Neural progenitor cell (in vitro differentiated cells): ENCODE measurements at regions not wholly inside any gene's neighbourhood (a gene's known extent, or its start where the extent isn't known, plus 50 kb on each side); places are given as distances from the start of the nearest gene placed in this dataset.

ENCODE experiments used
- DNase-seq: peaks from one replicate; pipeline ENCODE4 v3.0.0-alpha.2; 2016; ENCODE audit warnings: low spot score
- H2AFZ ChIP-seq: fragments of 200-600 bp; sonication (generic); replicated peaks from 2 replicates; pipeline ENCODE4 v1.6.1; 2016; ENCODE audit warnings: antibody characterized with exemption
- H3F3A ChIP-seq: fragments of 200-600 bp; sonication (generic); 2 replicates; pipeline ENCODE4 v1.6.1; 2016; ENCODE audit warnings: antibody characterized with exemption, low read depth
- H3K27ac ChIP-seq: fragments of 200-600 bp; sonication (generic); 2 replicates; pipeline ENCODE4 v1.5.1; 2016; ENCODE audit warnings: mild to moderate bottlenecking
- H3K27me3 ChIP-seq: fragments of 200-600 bp; sonication (generic); 2 replicates; pipeline ENCODE4 v1.6.1; 2016; ENCODE audit warnings: mild to moderate bottlenecking, moderate library complexity
- H3K36me3 ChIP-seq: fragments of 200-600 bp; sonication (generic); 2 replicates; pipeline ENCODE4 v1.5.1; 2016
- H3K4me1 ChIP-seq: fragments of 200-600 bp; sonication (generic); 2 replicates; pipeline ENCODE4 v1.6.1; 2016; ENCODE audit warnings: mixed run types
- H3K4me2 ChIP-seq: fragments of 200-600 bp; sonication (generic); 2 replicates; pipeline ENCODE4 v1.6.1; 2016
- H3K4me3 ChIP-seq: fragments of 200-600 bp; sonication (generic); 2 replicates; pipeline ENCODE4 v1.5.1; 2016
- H3K79me2 ChIP-seq: fragments of 200-600 bp; sonication (generic); 2 replicates; pipeline ENCODE4 v1.6.1; 2016; ENCODE audit warnings: low read depth
- H3K9ac ChIP-seq: fragments of 200-600 bp; sonication (generic); 2 replicates; pipeline ENCODE4 v1.6.1; 2016
- H3K9me3 ChIP-seq: fragments of 200-600 bp; sonication (generic); 2 replicates; pipeline ENCODE4 v1.5.1; 2016; ENCODE audit warnings: low read depth
- H4K20me1 ChIP-seq: fragments of 200-600 bp; sonication (generic); 2 replicates; pipeline ENCODE4 v1.6.1; 2016; ENCODE audit warnings: low read depth
- H3K27ac Mint-ChIP-seq: 3 replicates; pipeline ENCODE4 v1.8.0; 2021; ENCODE audit warnings: mixed read lengths
- H3K27me3 Mint-ChIP-seq: 2 replicates; pipeline ENCODE4 v1.8.0; 2022; ENCODE audit warnings: low read depth, mild to moderate bottlenecking, inconsistent platforms, moderate library complexity, mixed read lengths; ENCODE audit not compliant: insufficient read depth
- H3K36me3 Mint-ChIP-seq: 3 replicates; pipeline ENCODE4 v1.8.0; 2021; ENCODE audit warnings: mixed read lengths
- H3K4me1 Mint-ChIP-seq: 3 replicates; pipeline ENCODE4 v1.8.0; 2021; ENCODE audit warnings: mixed read lengths
- H3K4me3 Mint-ChIP-seq: 3 replicates; pipeline ENCODE4 v1.8.0; 2021; ENCODE audit warnings: mild to moderate bottlenecking, moderate library complexity, mixed read lengths
- H3K9me3 Mint-ChIP-seq: 3 replicates; pipeline ENCODE4 v1.8.0; 2020; ENCODE audit warnings: mixed read lengths
- EZH2 ChIP-seq: fragments of 200-600 bp; sonication (generic); IDR thresholded peaks from 2 replicates; pipeline ENCODE4 v1.6.1; 2017; ENCODE audit warnings: antibody characterized with exemption, mild to moderate bottlenecking, moderate library complexity
- EZH2phosphoT487 ChIP-seq: fragments of 200-600 bp; sonication (generic); IDR thresholded peaks from 2 replicates; pipeline ENCODE4 v1.6.1; 2017; ENCODE audit warnings: antibody characterized with exemption
- TF ChIP-seq, protein P1 (sequence below): fragments of 200-600 bp; sonication (generic); IDR thresholded peaks from 2 replicates; pipeline ENCODE4 v1.5.1; 2017; ENCODE audit warnings: antibody characterized with exemption, mild to moderate bottlenecking

DNA sequence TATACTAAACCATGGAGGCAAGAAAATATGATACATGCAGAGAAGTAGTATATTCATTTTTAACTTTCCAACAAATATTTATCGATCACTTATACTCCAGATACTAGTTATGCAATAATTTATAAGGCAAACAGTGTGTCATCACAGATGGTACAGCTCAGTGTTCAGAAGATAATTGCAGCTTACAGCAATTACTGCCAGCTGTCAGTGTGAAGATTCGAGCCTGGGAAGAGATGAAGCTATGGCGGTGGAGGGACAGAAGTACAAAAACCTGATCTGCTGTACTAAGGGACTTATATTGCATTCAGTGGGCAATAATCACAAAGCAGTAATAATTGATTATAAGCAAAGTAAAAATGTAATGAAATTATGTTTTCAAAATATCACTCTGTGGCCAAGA is 170.6 kb upstream of the EPHA3 start:
- Histone ChIP-seq H3K36me3 (no peaks in the 10 kb centered on the region), H3F3A (no peaks in the 10 kb centered on the region), H3K27ac (no peak overlapping the region), H3K79me2 (no peaks in the 10 kb centered on the region), H2AFZ (no peak overlapping the region), H3K9ac (no peak overlapping the region), H3K4me3 (no peak overlapping the region), H3K4me2 (no peak overlapping the region), H3K4me1 (no peaks in the 10 kb centered on the region), H4K20me1 (no peaks in the 10 kb centered on the region), H3K9me3 (no peaks in the 10 kb centered on the region), H3K27me3 (no peaks in the 10 kb centered on the region)
- no peak for DNase-seq
- H3K27ac Mint-ChIP-seq = no peak overlapping the region
- H3K4me1 Mint-ChIP-seq = no peaks in the 10 kb centered on the region
- no peaks in the 10 kb centered on the region for H3K27me3 Mint-ChIP-seq
- TF ChIP-seq, protein P1, sequence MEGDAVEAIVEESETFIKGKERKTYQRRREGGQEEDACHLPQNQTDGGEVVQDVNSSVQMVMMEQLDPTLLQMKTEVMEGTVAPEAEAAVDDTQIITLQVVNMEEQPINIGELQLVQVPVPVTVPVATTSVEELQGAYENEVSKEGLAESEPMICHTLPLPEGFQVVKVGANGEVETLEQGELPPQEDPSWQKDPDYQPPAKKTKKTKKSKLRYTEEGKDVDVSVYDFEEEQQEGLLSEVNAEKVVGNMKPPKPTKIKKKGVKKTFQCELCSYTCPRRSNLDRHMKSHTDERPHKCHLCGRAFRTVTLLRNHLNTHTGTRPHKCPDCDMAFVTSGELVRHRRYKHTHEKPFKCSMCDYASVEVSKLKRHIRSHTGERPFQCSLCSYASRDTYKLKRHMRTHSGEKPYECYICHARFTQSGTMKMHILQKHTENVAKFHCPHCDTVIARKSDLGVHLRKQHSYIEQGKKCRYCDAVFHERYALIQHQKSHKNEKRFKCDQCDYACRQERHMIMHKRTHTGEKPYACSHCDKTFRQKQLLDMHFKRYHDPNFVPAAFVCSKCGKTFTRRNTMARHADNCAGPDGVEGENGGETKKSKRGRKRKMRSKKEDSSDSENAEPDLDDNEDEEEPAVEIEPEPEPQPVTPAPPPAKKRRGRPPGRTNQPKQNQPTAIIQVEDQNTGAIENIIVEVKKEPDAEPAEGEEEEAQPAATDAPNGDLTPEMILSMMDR = no peak
- TF ChIP-seq EZH2 (no peak), EZH2phosphoT487 (no peak)
- no peaks in the 10 kb centered on the region for H3K9me3 Mint-ChIP-seq
- no peak overlapping the region for H3K4me3 Mint-ChIP-seq
- H3K36me3 Mint-ChIP-seq = no peaks in the 10 kb centered on the region

GRCh38 chr3:88940296-88940695 is 167.1 kb upstream of the EPHA3 start:
- no peak overlapping the region for H3K4me2 ChIP-seq
- Mint-ChIP-seq H3K27me3 (no peaks in the 10 kb centered on the region), H3K27ac (no peak overlapping the region), H3K4me3 (no peak overlapping the region), H3K9me3 (no peaks in the 10 kb centered on the region), H3K36me3 (no peaks in the 10 kb centered on the region), H3K4me1 (no peaks in the 10 kb centered on the region)
- no peaks in the 10 kb centered on the region for H3K9me3 ChIP-seq
- no peaks in the 10 kb centered on the region for H3K4me1 ChIP-seq
- no peaks in the 10 kb centered on the region for H4K20me1 ChIP-seq
- DNase-seq = no peak
- no peaks in the 10 kb centered on the region for H3F3A ChIP-seq
- no peak overlapping the region for H3K4me3 ChIP-seq
- no peak for TF ChIP-seq EZH2phosphoT487
- no peaks in the 10 kb centered on the region for H3K36me3 ChIP-seq
- no peaks in the 10 kb centered on the region for H3K27me3 ChIP-seq
- H2AFZ ChIP-seq = no peak overlapping the region
- no peak overlapping the region for H3K9ac ChIP-seq
- no peak overlapping the region for H3K27ac ChIP-seq
- H3K79me2 ChIP-seq = no peaks in the 10 kb centered on the region

- Mint-ChIP-seq H3K4me3 (no peak overlapping the region), H3K36me3 (peaks cover 3% of the 10 kb centered on the region), H3K9me3 (peaks cover 2% of the 10 kb centered on the region), H3K27ac (no peak overlapping the region), H3K4me1 (no peaks in the 10 kb centered on the region), H3K27me3 (peaks cover 2% of the 10 kb centered on the region)
- Histone ChIP-seq H3K9ac (no peak overlapping the region), H3K79me2 (no peaks in the 10 kb centered on the region), H3K4me1 (peaks cover 10% of the 10 kb centered on the region), H3K4me3 (no peak overlapping the region), H3K9me3 (no peaks in the 10 kb centered on the region), H2AFZ (no peak overlapping the region), H3K27ac (no peak overlapping the region), H4K20me1 (no peaks in the 10 kb centered on the region), H3K27me3 (no peaks in the 10 kb centered on the region), H3F3A (peaks cover 4% of the 10 kb centered on the region), H3K36me3 (no peaks in the 10 kb centered on the region), H3K4me2 (no peak overlapping the region)
- peak; percentile 6 for DNase-seq
- TF ChIP-seq EZH2 = no peak
- TF ChIP-seq, protein P1 = no peak
- TF ChIP-seq EZH2phosphoT487 = no peak
These were observed 160.4 kb upstream of the EPHA3 start for GRCh38 chr3:88947013-88947412.

- H3K9me3 Mint-ChIP-seq = no peaks in the 10 kb centered on the region
- no peak for TF ChIP-seq EZH2phosphoT487
- no peak for TF ChIP-seq EZH2
- TF ChIP-seq, protein P1 = no peak
- no peaks in the 10 kb centered on the region for H3K36me3 Mint-ChIP-seq
These were observed 152.6 kb upstream of the EPHA3 start for GRCh38 chr3:88954853-88955252.

More at GRCh38 chr3:88954853-88955252, 152.6 kb upstream of the EPHA3 start:
- H3F3A ChIP-seq = no peaks in the 10 kb centered on the region
- H3K4me1 Mint-ChIP-seq = no peaks in the 10 kb centered on the region
- DNase-seq = no peak
- no peak overlapping the region for H3K4me3 ChIP-seq
- no peaks in the 10 kb centered on the region for H3K36me3 ChIP-seq
- no peaks in the 10 kb centered on the region for H4K20me1 ChIP-seq
- no peaks in the 10 kb centered on the region for H3K4me1 ChIP-seq
- no peaks in the 10 kb centered on the region for H3K9me3 ChIP-seq
- no peaks in the 10 kb centered on the region for H3K27me3 ChIP-seq
- no peak overlapping the region for H3K4me3 Mint-ChIP-seq
- no peaks in the 10 kb centered on the region for H3K27me3 Mint-ChIP-seq
- H3K4me2 ChIP-seq = no peak overlapping the region
- H3K79me2 ChIP-seq = no peaks in the 10 kb centered on the region
- no peak overlapping the region for H3K27ac Mint-ChIP-seq
- H3K9ac ChIP-seq = no peak overlapping the region
- H2AFZ ChIP-seq = no peak overlapping the region
- H3K27ac ChIP-seq = no peak overlapping the region
